GM06990 (cell line): ENCODE measurements at regions not wholly inside any gene's neighbourhood (a gene's known extent, or its start where the extent isn't known, plus 50 kb on each side); places are given as distances from the start of the nearest gene placed in this dataset.

Source experiments
- DNase-seq: peaks from one replicate; pipeline ENCODE4 v3.0.0-alpha.2; 2011; ENCODE audit not compliant: insufficient read length; ENCODE audit errors: extremely low read depth
- H3K27me3 ChIP-seq: replicated peaks from 2 replicates; pipeline ENCODE4 v1.6.0; 2011; ENCODE audit warnings: low read length; ENCODE audit not compliant: control insufficient read depth, insufficient read depth
- H3K36me3 ChIP-seq: 2 replicates; pipeline ENCODE4 v1.5.1; 2011; ENCODE audit warnings: low read length; ENCODE audit not compliant: control insufficient read depth, insufficient read depth
- H3K4me3 ChIP-seq: replicated peaks from 2 replicates; pipeline ENCODE4 v1.5.1; 2011; ENCODE audit warnings: low read depth, mild to moderate bottlenecking, control low read depth, low read length
- TF ChIP-seq, protein P1 (sequence below): IDR thresholded peaks from 2 replicates; pipeline ENCODE4 v1.5.1; 2011; ENCODE audit warnings: low read length, control low read depth, mild to moderate bottlenecking, inconsistent platforms; ENCODE audit not compliant: insufficient read depth, poor library complexity, severe bottlenecking

DNA sequence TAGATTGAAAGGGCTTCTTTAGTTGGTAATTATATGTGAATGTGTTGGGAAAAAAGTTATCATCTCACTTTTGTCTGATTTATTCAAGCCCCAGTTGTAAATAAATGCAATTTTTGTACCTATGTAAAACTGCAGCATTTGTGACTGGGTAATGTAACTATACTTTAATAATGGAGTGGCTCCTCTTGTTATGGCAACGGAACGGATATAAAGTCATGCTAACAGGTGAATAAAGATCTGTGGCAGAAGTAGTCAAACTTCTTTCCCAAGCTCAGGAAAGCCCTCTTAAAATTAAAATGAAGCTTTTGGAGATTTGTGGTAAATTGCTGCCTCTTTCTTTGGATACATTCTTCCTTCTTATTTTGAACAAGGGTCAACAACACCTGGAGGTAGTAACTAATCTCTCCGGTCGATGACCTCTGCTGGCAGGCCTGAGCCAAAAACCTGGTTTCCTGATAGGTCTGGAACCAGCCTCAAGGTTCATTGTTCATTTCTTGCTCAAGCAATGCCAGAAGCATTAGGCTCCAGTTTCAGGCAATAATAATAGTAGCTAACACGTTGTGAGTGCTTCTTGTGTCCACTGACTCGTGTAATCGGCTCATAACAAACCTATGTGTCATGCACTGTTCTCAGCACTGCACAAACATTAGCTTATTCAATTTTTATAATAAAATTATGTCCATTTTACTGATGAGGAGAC lies 313.4 kb upstream of the DACH1 start:
- Histone ChIP-seq H3K36me3 (no peaks in the 10 kb centered on the region), H3K27me3 (no peaks in the 10 kb centered on the region), H3K4me3 (no peak overlapping the region)
- no peak for DNase-seq
- TF ChIP-seq, protein P1, sequence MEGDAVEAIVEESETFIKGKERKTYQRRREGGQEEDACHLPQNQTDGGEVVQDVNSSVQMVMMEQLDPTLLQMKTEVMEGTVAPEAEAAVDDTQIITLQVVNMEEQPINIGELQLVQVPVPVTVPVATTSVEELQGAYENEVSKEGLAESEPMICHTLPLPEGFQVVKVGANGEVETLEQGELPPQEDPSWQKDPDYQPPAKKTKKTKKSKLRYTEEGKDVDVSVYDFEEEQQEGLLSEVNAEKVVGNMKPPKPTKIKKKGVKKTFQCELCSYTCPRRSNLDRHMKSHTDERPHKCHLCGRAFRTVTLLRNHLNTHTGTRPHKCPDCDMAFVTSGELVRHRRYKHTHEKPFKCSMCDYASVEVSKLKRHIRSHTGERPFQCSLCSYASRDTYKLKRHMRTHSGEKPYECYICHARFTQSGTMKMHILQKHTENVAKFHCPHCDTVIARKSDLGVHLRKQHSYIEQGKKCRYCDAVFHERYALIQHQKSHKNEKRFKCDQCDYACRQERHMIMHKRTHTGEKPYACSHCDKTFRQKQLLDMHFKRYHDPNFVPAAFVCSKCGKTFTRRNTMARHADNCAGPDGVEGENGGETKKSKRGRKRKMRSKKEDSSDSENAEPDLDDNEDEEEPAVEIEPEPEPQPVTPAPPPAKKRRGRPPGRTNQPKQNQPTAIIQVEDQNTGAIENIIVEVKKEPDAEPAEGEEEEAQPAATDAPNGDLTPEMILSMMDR, result no peak

- no peak for DNase-seq
- Histone ChIP-seq H3K36me3 (no peaks in the 10 kb centered on the region), H3K27me3 (no peaks in the 10 kb centered on the region), H3K4me3 (no peak overlapping the region)
- TF ChIP-seq, protein P1, result no peak
Observed at GRCh38 chr13:72174549-72174948, 307.5 kb upstream of the DACH1 start.

DNA sequence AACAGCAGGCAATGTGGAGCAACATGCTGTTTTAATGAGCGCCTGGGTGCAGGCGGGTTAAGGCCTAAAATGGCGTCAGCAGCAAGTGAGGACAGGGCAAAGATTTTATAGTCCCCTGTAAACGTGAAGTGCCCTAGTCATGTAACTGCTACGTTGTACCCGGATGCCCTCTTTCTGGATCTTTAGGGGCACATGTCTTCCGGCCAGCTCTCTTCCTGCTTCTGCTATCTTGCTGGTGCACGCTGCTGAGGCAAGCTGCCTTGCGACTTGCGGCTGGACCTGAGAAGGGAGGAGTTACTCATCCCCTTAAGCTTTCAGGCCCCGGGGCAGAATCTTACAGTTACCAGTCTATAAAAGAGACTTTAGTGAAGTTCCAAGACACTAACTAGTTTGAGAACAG lies 303.6 kb upstream of the DACH1 start:
- TF ChIP-seq, protein P1, result no peak
- DNase-seq, result no peak
- no peak overlapping the region for H3K4me3 ChIP-seq
- H3K36me3 ChIP-seq, result no peaks in the 10 kb centered on the region
- H3K27me3 ChIP-seq, result no peaks in the 10 kb centered on the region

- TF ChIP-seq, protein P1, result no peak
- Histone ChIP-seq H3K4me3 (no peak overlapping the region), H3K36me3 (no peaks in the 10 kb centered on the region), H3K27me3 (no peaks in the 10 kb centered on the region)
- no peak for DNase-seq
Observed at GRCh38 chr13:72168126-72168855, 301.3 kb upstream of the DACH1 start.

GRCh38 chr13:72166102-72166650 lies 299.2 kb upstream of the DACH1 start:
- DNase-seq, result no peak
- TF ChIP-seq, protein P1, result no peak
- no peak overlapping the region for H3K4me3 ChIP-seq
- no peaks in the 10 kb centered on the region for H3K36me3 ChIP-seq
- H3K27me3 ChIP-seq, result no peaks in the 10 kb centered on the region
